Gastrocnemius medialis (tissue), 4 donors: ENCODE measurements at regions not wholly inside any gene's neighbourhood (a gene's known extent, or its start where the extent isn't known, plus 50 kb on each side); places are given as distances from the start of the nearest gene placed in this dataset.

ENCODE experiments used
- ATAC-seq, 2 donors: fragments of 150-250 bp; one replicate each; pipeline ENCODE4 v1.9.1; 2016
- DNase-seq, 2 donors: peaks; one replicate each; pipeline ENCODE4 v3.0.0-alpha.2; 2019
- H3K27ac ChIP-seq, 4 donors: fragments of 200-600 bp; sonication (generic); 1 replicate in 1 of 4; 2 replicates in 3 of 4; pipeline ENCODE4 v1.5.1; 2016 to 2018; ENCODE audit warnings: mild to moderate bottlenecking in 2 of 4, moderate library complexity in 1 of 4
- H3K27me3 ChIP-seq, 3 donors: fragments of 200-600 bp; sonication (generic) in 2 of 3; 1 replicate in 1 of 3; 2 replicates in 2 of 3; pipeline versions ENCODE4 v1.5.1 to v1.6.0; 2016 to 2019; ENCODE audit warnings: mild to moderate bottlenecking in 1 of 3, moderate library complexity in 1 of 3
- H3K36me3 ChIP-seq, 2 donors: fragments of 200-600 bp; sonication (generic) in 1 of 2; one replicate each; pipeline ENCODE4 v1.5.1; 2017 to 2018
- H3K4me1 ChIP-seq, 2 donors: fragments of 200-600 bp; sonication (generic) in 1 of 2; one replicate each; pipeline ENCODE4 v1.5.1; 2016 to 2017; ENCODE audit warnings: mild to moderate bottlenecking in 2 of 2
- H3K4me3 ChIP-seq, 4 donors: fragments of 200-600 bp; sonication (generic) in 3 of 4; 1 replicate in 1 of 4; 2 replicates in 3 of 4; pipeline ENCODE4 v1.5.1; 2016 to 2019; ENCODE audit warnings: mild to moderate bottlenecking in 2 of 4
- H3K9me3 ChIP-seq, 3 donors: fragments of 200-600 bp; sonication (generic) in 2 of 3; 1 replicate in 1 of 3; 2 replicates in 2 of 3; pipeline ENCODE4 v1.5.1; 2016 to 2019
- POLR2A ChIP-seq, 2 donors: fragments of 450-650 bp; IDR thresholded peaks; one replicate each; pipeline ENCODE4 v1.6.1; 2017; ENCODE audit warnings: antibody characterized with exemption in 2 of 2, mild to moderate bottlenecking in 2 of 2, moderate library complexity in 2 of 2
- in situ Hi-C, 4 donors: fragments of 200-750 bp; cut with MboI; loops; one replicate each; pipeline versions ENCODE4 v1.15.0 to v1.8.0; 2017; ENCODE audit warnings: low sequenced_read_pairs in 4 of 4
- intact Hi-C: fragments of 100-400 bp; cut with DNase I; formaldehyde crosslinking; loops from one replicate; pipeline ENCODE4 v1.15.1; 2023; ENCODE audit warnings: low total_unique reads
- TF ChIP-seq, protein P1 (sequence below), 5 experiments: fragments of 450-650 bp in 3 of 5; fragments of 200-600 bp in 2 of 5; sonication (generic) in 2 of 5; IDR thresholded peaks in 4 of 5; conservative IDR thresholded peaks in 1 of 5; 1 replicate in 4 of 5; 2 replicates in 1 of 5; pipeline ENCODE4 v1.5.1; 2016 to 2019; ENCODE audit warnings: antibody characterized with exemption in 5 of 5, mild to moderate bottlenecking in 3 of 5, moderate library complexity in 3 of 5

DNA sequence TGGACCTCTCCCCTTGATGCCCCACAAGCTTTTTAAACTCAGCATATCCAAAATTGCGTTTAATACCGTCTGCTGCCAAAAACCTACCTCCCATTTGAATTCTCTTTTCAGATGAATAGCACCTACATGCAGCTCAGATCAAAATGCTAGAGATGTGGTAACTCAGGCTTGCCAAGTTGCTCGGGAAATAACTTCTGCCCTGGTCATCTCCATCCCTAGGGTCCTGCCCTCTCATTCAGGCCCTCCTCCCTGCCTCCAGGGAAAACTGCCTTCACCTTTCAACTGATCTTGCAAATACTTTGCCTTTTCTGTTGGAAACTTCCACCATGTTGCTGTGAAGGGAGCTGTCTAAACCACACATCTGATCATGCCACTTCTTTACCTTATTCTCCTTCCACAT is 114.1 kb downstream of the SPRY1 start:
- Histone ChIP-seq H3K4me3 (no peak overlapping the region), H3K27ac (no peak overlapping the region), H3K9me3 (no peaks in the 10 kb centered on the region), H3K36me3 (no peaks in the 10 kb centered on the region), H3K27me3 (no peaks in the 10 kb centered on the region), H3K4me1 (peaks cover 0 to 4% of the 10 kb centered on the region in 2 donors)
- no peak for ATAC-seq
- DNase-seq, result no peak
- in situ Hi-C loops (no loop called here), intact Hi-C loops (no loop called here)
- TF ChIP-seq, protein P1, sequence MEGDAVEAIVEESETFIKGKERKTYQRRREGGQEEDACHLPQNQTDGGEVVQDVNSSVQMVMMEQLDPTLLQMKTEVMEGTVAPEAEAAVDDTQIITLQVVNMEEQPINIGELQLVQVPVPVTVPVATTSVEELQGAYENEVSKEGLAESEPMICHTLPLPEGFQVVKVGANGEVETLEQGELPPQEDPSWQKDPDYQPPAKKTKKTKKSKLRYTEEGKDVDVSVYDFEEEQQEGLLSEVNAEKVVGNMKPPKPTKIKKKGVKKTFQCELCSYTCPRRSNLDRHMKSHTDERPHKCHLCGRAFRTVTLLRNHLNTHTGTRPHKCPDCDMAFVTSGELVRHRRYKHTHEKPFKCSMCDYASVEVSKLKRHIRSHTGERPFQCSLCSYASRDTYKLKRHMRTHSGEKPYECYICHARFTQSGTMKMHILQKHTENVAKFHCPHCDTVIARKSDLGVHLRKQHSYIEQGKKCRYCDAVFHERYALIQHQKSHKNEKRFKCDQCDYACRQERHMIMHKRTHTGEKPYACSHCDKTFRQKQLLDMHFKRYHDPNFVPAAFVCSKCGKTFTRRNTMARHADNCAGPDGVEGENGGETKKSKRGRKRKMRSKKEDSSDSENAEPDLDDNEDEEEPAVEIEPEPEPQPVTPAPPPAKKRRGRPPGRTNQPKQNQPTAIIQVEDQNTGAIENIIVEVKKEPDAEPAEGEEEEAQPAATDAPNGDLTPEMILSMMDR (IDR thresholded peaks at IDR 0.05 in 4 of 5, conservative IDR thresholded peaks at IDR 0.05 in 1 of 5), result no peak
- TF ChIP-seq POLR2A (IDR thresholded peaks at IDR 0.05), result no peak

DNA sequence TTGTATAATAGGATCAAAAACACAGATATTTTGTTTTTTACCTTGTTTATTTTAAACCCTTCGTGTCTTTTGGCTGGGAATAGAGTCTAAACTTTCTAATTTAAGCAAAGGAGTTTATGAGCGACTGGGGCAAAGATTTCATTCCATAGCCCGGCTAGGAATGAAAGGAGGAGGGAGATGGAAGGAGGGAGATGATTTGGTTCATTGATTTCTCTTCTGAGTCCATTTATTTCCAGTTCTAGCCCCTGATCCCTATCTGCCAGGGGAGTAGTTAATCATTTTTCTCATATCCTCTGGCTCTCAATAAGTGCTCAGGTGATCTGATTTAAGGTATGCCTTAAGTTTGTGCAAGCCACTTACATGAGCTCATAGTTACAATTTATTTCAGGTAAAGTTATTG is 120.0 kb downstream of the SPRY1 start:
- Histone ChIP-seq H3K27me3 (no peaks in the 10 kb centered on the region), H3K4me3 (no peak overlapping the region), H3K9me3 (no peaks in the 10 kb centered on the region), H3K4me1 (no peaks in the 10 kb centered on the region), H3K27ac (no peak overlapping the region), H3K36me3 (no peaks in the 10 kb centered on the region)
- TF ChIP-seq POLR2A (IDR thresholded peaks at IDR 0.05), result no peak
- TF ChIP-seq, protein P1 (IDR thresholded peaks at IDR 0.05 in 4 of 5, conservative IDR thresholded peaks at IDR 0.05 in 1 of 5), result no peak
- in situ Hi-C loops (no loop called here), intact Hi-C loops (no loop called here)
- DNase-seq (no peak), ATAC-seq (no peak)

DNA sequence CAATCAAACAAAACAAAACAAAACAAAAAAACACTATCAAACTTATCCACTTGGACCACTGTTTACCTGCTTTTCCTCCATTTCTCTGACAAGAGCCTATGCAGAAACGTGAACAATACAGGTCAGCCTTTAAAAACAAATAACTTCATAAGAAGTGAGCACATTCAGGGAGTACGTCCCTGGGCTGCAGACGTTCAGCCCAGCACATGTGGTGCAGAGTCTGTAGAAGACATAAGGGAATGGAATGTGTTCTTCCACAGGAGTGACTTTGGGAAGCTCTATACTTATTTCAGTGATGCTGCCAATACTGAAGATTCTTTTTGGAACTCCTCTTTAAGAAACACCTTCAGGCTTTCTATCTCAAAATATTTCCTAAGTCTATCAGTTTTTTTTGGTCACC is 120.6 kb downstream of the SPRY1 start:
- H3K36me3 ChIP-seq, result no peaks in the 10 kb centered on the region
- no peak overlapping the region for H3K4me3 ChIP-seq
- TF ChIP-seq POLR2A (IDR thresholded peaks at IDR 0.05), result no peak
- TF ChIP-seq, protein P1 (IDR thresholded peaks at IDR 0.05 in 4 of 5, conservative IDR thresholded peaks at IDR 0.05 in 1 of 5), result no peak
- no peaks in the 10 kb centered on the region for H3K4me1 ChIP-seq
- intact Hi-C loops (no loop called here), in situ Hi-C loops (no loop called here)
- H3K27ac ChIP-seq, result no peak overlapping the region
- ATAC-seq, result no peak
- H3K9me3 ChIP-seq, result no peaks in the 10 kb centered on the region
- DNase-seq, result no peak
- no peaks in the 10 kb centered on the region for H3K27me3 ChIP-seq

DNA sequence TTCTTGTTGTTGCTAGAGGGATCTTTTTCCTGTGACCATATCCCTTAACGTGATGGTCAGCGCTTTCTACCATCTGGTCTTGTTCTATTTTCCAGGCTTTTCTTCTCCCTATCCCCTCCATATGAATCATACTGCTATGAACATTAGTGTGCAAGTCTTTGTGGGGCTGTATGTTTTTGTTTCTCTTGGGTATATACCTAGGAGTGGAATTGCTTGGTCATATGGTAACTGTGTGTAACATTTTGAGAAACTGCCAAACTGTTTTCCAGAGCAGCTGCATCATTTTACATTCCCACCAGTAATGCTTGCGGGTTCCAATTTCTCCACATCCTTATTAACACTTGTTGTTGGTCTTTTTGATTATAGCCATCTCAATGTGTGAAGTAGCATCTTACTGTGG is 121.4 kb downstream of the SPRY1 start:
- H3K4me3 ChIP-seq, result no peak overlapping the region
- no peaks in the 10 kb centered on the region for H3K4me1 ChIP-seq
- in situ Hi-C loops (no loop called here), intact Hi-C loops (no loop called here)
- no peaks in the 10 kb centered on the region for H3K27me3 ChIP-seq
- no peak for TF ChIP-seq POLR2A (IDR thresholded peaks at IDR 0.05)
- TF ChIP-seq, protein P1 (IDR thresholded peaks at IDR 0.05 in 4 of 5, conservative IDR thresholded peaks at IDR 0.05 in 1 of 5), result no peak
- ATAC-seq, result no peak
- no peaks in the 10 kb centered on the region for H3K36me3 ChIP-seq
- DNase-seq, result no peak
- no peak overlapping the region for H3K27ac ChIP-seq
- no peaks in the 10 kb centered on the region for H3K9me3 ChIP-seq

DNA sequence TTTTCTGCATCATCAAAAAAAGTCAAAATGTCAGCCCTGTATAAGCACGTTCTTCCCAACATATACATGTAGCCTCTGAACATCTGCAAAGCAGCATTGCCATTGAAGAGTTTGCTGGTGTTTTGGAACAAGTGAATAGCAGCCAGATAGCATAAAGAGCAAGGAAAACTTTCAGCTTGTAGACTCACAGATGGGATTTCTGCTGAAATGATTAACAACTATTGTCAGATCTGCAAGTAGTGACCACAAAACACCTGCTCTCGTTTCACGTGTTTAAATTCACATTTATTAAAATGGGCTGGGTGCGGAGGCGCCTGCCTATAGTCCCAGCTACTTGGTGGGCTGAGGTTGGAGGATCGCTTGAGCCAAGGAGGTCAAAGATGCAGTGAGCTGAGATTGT is 123.7 kb downstream of the SPRY1 start:
- H3K36me3 ChIP-seq, result no peaks in the 10 kb centered on the region
- TF ChIP-seq POLR2A (IDR thresholded peaks at IDR 0.05), result no peak
- TF ChIP-seq, protein P1 (IDR thresholded peaks at IDR 0.05 in 4 of 5, conservative IDR thresholded peaks at IDR 0.05 in 1 of 5), result no peak
- no peaks in the 10 kb centered on the region for H3K9me3 ChIP-seq
- intact Hi-C loops (no loop called here), in situ Hi-C loops (no loop called here)
- no peaks in the 10 kb centered on the region for H3K27me3 ChIP-seq
- no peak overlapping the region for H3K27ac ChIP-seq
- DNase-seq (no peak), ATAC-seq (no peak)
- no peaks in the 10 kb centered on the region for H3K4me1 ChIP-seq
- no peak overlapping the region for H3K4me3 ChIP-seq
